GM23248 (cell line): ENCODE measurements at regions not wholly inside any gene's neighbourhood (a gene's known extent, or its start where the extent isn't known, plus 50 kb on each side); places are given as distances from the start of the nearest gene placed in this dataset.

ENCODE experiments used
- EZH2 ChIP-seq: fragments of 200-600 bp; sonication (generic); IDR thresholded peaks from 2 replicates; pipeline ENCODE4 v1.6.1; 2018; ENCODE audit warnings: antibody characterized with exemption, mild to moderate bottlenecking; ENCODE audit not compliant: insufficient read depth, poor library complexity, severe bottlenecking
- EZH2phosphoT487 ChIP-seq: fragments of 200-600 bp; sonication (generic); IDR thresholded peaks from 2 replicates; pipeline ENCODE4 v1.6.1; 2018; ENCODE audit warnings: antibody characterized with exemption, moderate library complexity, mild to moderate bottlenecking, low read depth; ENCODE audit not compliant: insufficient read depth

GRCh38 chr5:51696122-51696521, 312.9 kb downstream of the ISL1 start:
- no peak for TF ChIP-seq EZH2phosphoT487
- no peak for TF ChIP-seq EZH2
